Erythroblast (primary cell): ENCODE measurements at regions not wholly inside any gene's neighbourhood (a gene's known extent, or its start where the extent isn't known, plus 50 kb on each side); places are given as distances from the start of the nearest gene placed in this dataset.

Experiments
- GATA1 ChIP-seq: IDR thresholded peaks from 2 replicates; pipeline ENCODE4 v1.6.1; 2011; ENCODE audit warnings: low read depth, mild to moderate bottlenecking, control low read depth, low read length, moderate library complexity
- POLR2A ChIP-seq: IDR thresholded peaks from 2 replicates; pipeline ENCODE4 v1.6.1; 2011; ENCODE audit warnings: mild to moderate bottlenecking, low read length

DNA sequence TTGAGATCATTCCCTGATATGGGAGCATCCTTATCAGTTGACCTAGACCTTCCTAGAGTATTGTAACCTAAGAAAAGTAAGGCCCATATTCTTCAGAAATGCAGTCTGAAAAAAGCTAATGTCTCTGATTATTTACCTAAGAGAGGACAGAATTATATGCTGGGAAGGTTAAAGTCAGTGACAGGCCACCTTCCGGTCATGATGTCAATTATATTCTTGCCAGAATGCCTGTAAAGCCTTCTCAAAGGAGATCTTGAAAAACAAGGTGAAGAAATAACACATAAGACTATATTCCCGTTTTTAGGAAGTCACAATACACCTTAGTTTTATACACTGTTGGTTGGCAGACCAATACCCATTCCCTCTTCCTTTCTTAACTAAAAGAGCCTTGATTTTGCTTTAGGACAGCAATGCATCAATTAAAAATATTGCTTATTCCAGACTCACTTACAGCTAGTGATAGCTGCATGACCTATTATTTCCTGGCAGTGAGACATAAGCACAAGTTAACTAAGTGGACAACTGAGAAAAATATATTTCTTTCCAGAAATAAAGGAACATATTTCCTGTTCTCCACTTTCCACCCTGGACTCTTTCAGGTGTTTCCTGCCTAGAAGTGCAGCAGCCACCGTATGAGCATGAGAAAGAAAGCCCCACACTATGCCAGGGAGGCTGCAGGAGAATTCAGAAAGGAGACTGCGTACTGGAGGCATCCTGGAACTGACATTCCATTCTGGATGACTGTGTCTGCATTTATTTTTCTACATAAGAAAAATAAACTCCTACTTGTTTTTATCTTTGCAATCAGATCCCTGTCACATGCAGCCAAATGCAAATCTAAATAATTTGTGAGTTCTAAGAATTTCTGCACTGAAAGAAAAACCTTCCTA is 332.9 kb upstream of the PTBP2 start:
- TF ChIP-seq POLR2A, result no peak
- no peak for TF ChIP-seq GATA1
